SH-SY5Y (cell line): ENCODE measurements at regions not wholly inside any gene's neighbourhood (a gene's known extent, or its start where the extent isn't known, plus 50 kb on each side); places are given as distances from the start of the nearest gene placed in this dataset.

ENCODE experiments used
- GATA2 ChIP-seq: IDR thresholded peaks from 2 replicates; pipeline ENCODE4 v1.6.1; 2011; ENCODE audit warnings: mild to moderate bottlenecking, low read depth, low read length
- GATA3 ChIP-seq: IDR thresholded peaks from 2 replicates; pipeline ENCODE4 v1.6.1; 2011; ENCODE audit warnings: low read depth, mild to moderate bottlenecking, low read length, moderate library complexity

DNA sequence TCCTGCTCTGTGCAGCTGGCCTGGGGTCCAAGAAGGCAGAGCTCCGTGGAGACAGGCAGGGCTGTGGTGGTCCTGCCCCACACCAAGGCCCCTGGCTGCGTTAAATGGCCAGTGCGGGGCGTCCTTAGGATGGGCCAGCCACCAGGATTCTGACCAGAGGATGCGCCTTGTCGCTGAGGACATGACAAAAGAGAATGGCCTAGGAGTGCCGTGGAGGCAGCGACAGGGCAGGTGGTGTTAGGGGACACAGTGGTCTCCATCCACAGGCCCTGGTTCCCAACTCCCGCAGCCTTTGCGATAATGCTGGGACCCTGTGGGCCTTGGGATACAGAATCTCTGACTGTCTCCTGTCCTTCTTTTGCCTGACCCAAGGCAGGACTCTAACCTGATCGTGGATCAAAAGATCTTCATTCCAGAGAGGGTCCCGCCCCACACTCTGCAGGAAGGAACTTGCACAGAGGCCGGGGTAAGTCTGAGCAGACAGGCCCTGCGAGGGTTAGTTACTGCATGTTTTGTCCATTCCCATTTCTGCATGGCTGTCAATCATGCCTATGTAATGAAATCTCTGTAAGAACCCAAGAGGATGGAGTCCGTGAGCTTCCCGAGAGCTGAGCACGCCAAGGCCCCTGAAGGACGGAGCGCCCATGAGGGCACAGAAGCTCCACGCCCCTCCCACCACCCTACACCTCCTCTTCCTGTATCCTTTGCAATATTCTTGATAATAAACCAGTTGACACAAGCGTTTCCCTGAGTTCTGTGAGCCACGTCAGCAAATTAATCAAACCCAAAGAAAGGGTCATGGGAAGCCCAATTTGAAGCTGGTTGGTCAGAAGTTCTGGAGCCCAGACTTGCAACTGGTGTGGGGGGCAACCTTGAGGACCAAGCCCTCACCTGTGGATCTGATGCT is 251.5 kb upstream of the SALL3 start:
- no peak for TF ChIP-seq GATA3
- no peak for TF ChIP-seq GATA2
